H1 (cell line): ENCODE measurements at regions not wholly inside any gene's neighbourhood (a gene's known extent, or its start where the extent isn't known, plus 50 kb on each side); places are given as distances from the start of the nearest gene placed in this dataset.

Experiments
- CTCF ChIA-PET: fragments of 300-600 bp; sonication (Branson Sonifier 250); formaldehyde crosslinking; loops from one replicate; lab custom pipeline; 2021; ENCODE audit not compliant: partially characterized antibody; lab: Charles Lee
- POLR2A ChIA-PET: fragments of 300-600 bp; sonication (Branson Sonifier 250); formaldehyde crosslinking; loops from one replicate; lab custom pipeline; 2021; ENCODE audit warnings: inconsistent platforms; ENCODE audit not compliant: partially characterized antibody; lab: Charles Lee
- DNase-seq, 2 experiments: peaks; one replicate each; pipeline versions ENCODE4 v3.0.0 to v3.0.0-alpha.2; 2010 to 2022; ENCODE audit warnings: low spot score in 2 of 2, low read depth in 1 of 2, mixed read lengths in 1 of 2
- FAIRE-seq: peaks from 2 replicates; lab custom pipeline; 2011; peaks lifted over from hg19 to GRCh38; lab: Jason Lieb, UNC
- H2AFZ ChIP-seq: 2 replicates; pipeline ENCODE4 v1.8.1; 2012; ENCODE audit warnings: low read length, inconsistent platforms
- H2AK5ac ChIP-seq: 2 replicates; pipeline ENCODE4 v1.6.1; 2013; ENCODE audit warnings: low read depth, low read length
- H2BK120ac ChIP-seq: replicated peaks from 2 replicates; pipeline ENCODE3; 2013; ENCODE audit warnings: low read depth, low read length, inconsistent platforms
- H2BK12ac ChIP-seq: 2 replicates; pipeline ENCODE4 v1.6.1; 2013; ENCODE audit warnings: low read depth, low read length
- H2BK15ac ChIP-seq: 2 replicates; pipeline ENCODE4 v1.6.1; 2013; ENCODE audit warnings: low read length
- H2BK20ac ChIP-seq: 2 replicates; pipeline ENCODE4 v1.6.1; 2013; ENCODE audit warnings: low read length
- H2BK5ac ChIP-seq: 2 replicates; pipeline ENCODE4 v1.6.1; 2013; ENCODE audit warnings: low read depth, low read length
- H3K14ac ChIP-seq: 2 replicates; pipeline ENCODE4 v1.6.1; 2013; ENCODE audit warnings: inconsistent platforms; ENCODE audit not compliant: insufficient read length
- H3K18ac ChIP-seq: 2 replicates; pipeline ENCODE4 v1.6.1; 2013; ENCODE audit warnings: low read length; ENCODE audit errors: extremely low read depth
- H3K23ac ChIP-seq: 2 replicates; pipeline ENCODE4 v1.6.1; 2013; ENCODE audit warnings: inconsistent platforms; ENCODE audit not compliant: insufficient read length
- H3K23me2 ChIP-seq: 2 replicates; pipeline ENCODE4 v1.6.1; 2013; ENCODE audit warnings: low read depth, low read length
- H3K27ac ChIP-seq: 2 replicates; pipeline ENCODE4 v1.6.1; 2011; ENCODE audit warnings: low read depth, low read length, inconsistent platforms
- H3K27me3 ChIP-seq, 4 experiments: replicated peaks in 1 of 4; 1 replicate in 1 of 4; 2 replicates in 3 of 4; pipeline versions ENCODE4 v1.6.1 to v1.8.1; 2011 to 2013; ENCODE audit warnings: low read length in 3 of 4, mild to moderate bottlenecking in 3 of 4, inconsistent platforms in 2 of 4, mixed read lengths in 2 of 4, moderate library complexity in 1 of 4; ENCODE audit not compliant: control insufficient read depth in 3 of 4, insufficient read depth in 3 of 4; ENCODE audit errors: extremely low read depth in 1 of 4
- H3K36me3 ChIP-seq, 4 experiments: 2 replicates each; pipeline versions ENCODE4 v1.6.1 to v1.8.1; 2011 to 2013; ENCODE audit warnings: mild to moderate bottlenecking in 4 of 4, low read length in 3 of 4, moderate library complexity in 2 of 4, control low read depth in 1 of 4, inconsistent platforms in 1 of 4; ENCODE audit not compliant: insufficient read depth in 4 of 4, control insufficient read depth in 2 of 4
- H3K4ac ChIP-seq: replicated peaks from 2 replicates; pipeline ENCODE3; 2013; ENCODE audit warnings: low read length, low read depth, mixed read lengths, inconsistent platforms; ENCODE audit not compliant: insufficient read length
- H3K4me1 ChIP-seq, 4 experiments: replicated peaks in 1 of 4; 1 replicate in 1 of 4; 2 replicates in 3 of 4; pipeline versions ENCODE4 v1.6.1 to v1.8.1; 2011 to 2013; ENCODE audit warnings: low read length in 3 of 4, inconsistent platforms in 2 of 4, mixed read lengths in 1 of 4; ENCODE audit not compliant: insufficient read depth in 4 of 4, control insufficient read depth in 3 of 4
- H3K4me2 ChIP-seq, 2 experiments: 2 replicates each; pipeline versions ENCODE4 v1.6.1 to v1.8.1; 2011 to 2013; ENCODE audit warnings: low read depth in 2 of 2, low read length in 2 of 2, control low read depth in 1 of 2, inconsistent platforms in 1 of 2, mild to moderate bottlenecking in 1 of 2; ENCODE audit not compliant: insufficient read depth in 1 of 2
- H3K4me3 ChIP-seq, 4 experiments: fragments of 200-600, 300-600 bp in 1 of 4; sonication (generic), shearing (Covaris generic), sonication (Bioruptor Twin) in 1 of 4; 2 replicates each; pipeline versions ENCODE4 v1.5.1 to v1.8.1; 2011 to 2016; ENCODE audit warnings: low read length in 4 of 4, low read depth in 3 of 4, control low read depth in 2 of 4, inconsistent platforms in 2 of 4, mild to moderate bottlenecking in 2 of 4, mixed read lengths in 1 of 4, moderate library complexity in 1 of 4; ENCODE audit not compliant: insufficient read depth in 2 of 4; ENCODE audit errors: extremely low read depth in 1 of 4
- H3K56ac ChIP-seq: replicated peaks from 2 replicates; pipeline ENCODE3; 2013; ENCODE audit warnings: low read depth, mild to moderate bottlenecking, mixed read lengths, low read length, inconsistent platforms; ENCODE audit not compliant: insufficient read length
- H3K79me1 ChIP-seq: 2 replicates; pipeline ENCODE4 v1.6.1; 2013; ENCODE audit warnings: low read depth, low read length, control low read depth
- H3K79me2 ChIP-seq, 2 experiments: 2 replicates each; pipeline versions ENCODE4 v1.6.1 to v1.8.1; 2012 to 2013; ENCODE audit warnings: low read length in 2 of 2, mild to moderate bottlenecking in 2 of 2, inconsistent platforms in 1 of 2; ENCODE audit not compliant: insufficient read depth in 2 of 2, control insufficient read depth in 1 of 2
- H3K9ac ChIP-seq, 4 experiments: replicated peaks in 1 of 4; 1 replicate in 1 of 4; 2 replicates in 3 of 4; pipeline versions ENCODE4 v1.6.1 to v1.8.1; 2011 to 2013; ENCODE audit warnings: low read depth in 3 of 4, low read length in 3 of 4, control low read depth in 2 of 4, mild to moderate bottlenecking in 2 of 4, moderate library complexity in 2 of 4, inconsistent platforms in 1 of 4; ENCODE audit errors: extremely low read depth in 1 of 4
- H3K9me3 ChIP-seq, 2 experiments: 2 replicates each; pipeline versions ENCODE4 v1.6.1 to v1.8.1; 2012 to 2013; ENCODE audit warnings: mild to moderate bottlenecking in 2 of 2, moderate library complexity in 2 of 2, control low read depth in 1 of 2, inconsistent platforms in 1 of 2, low read depth in 1 of 2, low read length in 1 of 2, mixed read lengths in 1 of 2; ENCODE audit not compliant: insufficient read depth in 2 of 2
- H4K20me1 ChIP-seq, 2 experiments: replicated peaks in 1 of 2; 2 replicates each; pipeline versions ENCODE3 to v1.8.1; 2011 to 2013; ENCODE audit warnings: inconsistent platforms in 2 of 2, low read length in 2 of 2, mild to moderate bottlenecking in 1 of 2; ENCODE audit not compliant: insufficient read depth in 2 of 2, control insufficient read depth in 1 of 2
- H4K5ac ChIP-seq: 2 replicates; pipeline ENCODE4 v1.6.1; 2013; ENCODE audit warnings: low read length, low read depth, mixed read lengths, inconsistent platforms; ENCODE audit not compliant: insufficient read length
- H4K8ac ChIP-seq: 2 replicates; pipeline ENCODE4 v1.8.0; 2013; ENCODE audit warnings: mild to moderate bottlenecking, moderate library complexity, low read length, inconsistent platforms; ENCODE audit not compliant: insufficient read depth; ENCODE audit errors: extremely low read depth
- H4K91ac ChIP-seq: replicated peaks from 2 replicates; pipeline ENCODE3; 2013; ENCODE audit warnings: low read length, mixed read lengths, inconsistent platforms; ENCODE audit not compliant: insufficient read length
- ATF3 ChIP-seq: IDR thresholded peaks from 2 replicates; pipeline ENCODE4 v1.6.1; 2011; ENCODE audit warnings: low read depth, mild to moderate bottlenecking, low read length; ENCODE audit not compliant: insufficient read depth
- HDAC6 ChIP-seq: IDR thresholded peaks from one replicate; pipeline ENCODE4 v1.7.1; 2012; ENCODE audit warnings: low read depth, mild to moderate bottlenecking, inconsistent platforms, low read length, moderate library complexity
- POLR2A ChIP-seq, 2 experiments: IDR thresholded peaks; 1 replicate in 1 of 2; 2 replicates in 1 of 2; pipeline ENCODE4 v1.6.1; 2011; ENCODE audit warnings: low read depth in 2 of 2, low read length in 2 of 2, mild to moderate bottlenecking in 2 of 2; ENCODE audit errors: control extremely low read depth in 1 of 2
- RFX5 ChIP-seq: IDR thresholded peaks from 2 replicates; pipeline ENCODE4 v1.6.1; 2011; ENCODE audit warnings: low read depth, low read length, improper control_type of control experiment, borderline replicate concordance
- WGBS, 2 experiments: shearing (Covaris generic) in 1 of 2; methylation state at CpG; one replicate each; pipeline versions ENCODE4 v1.1.6 to v1.1.7; 2013 to 2015; ENCODE audit warnings: low lambda C conversion rate in 2 of 2, mixed read lengths in 2 of 2, inconsistent platforms in 1 of 2, low coverage in 1 of 2, missing lambda C conversion rate in 1 of 2; ENCODE audit not compliant: insufficient replicate concordance in 2 of 2, insufficient coverage in 1 of 2, insufficient read length in 1 of 2; ENCODE audit errors: extremely low coverage in 1 of 2, missing lambda C conversion rate in 1 of 2; 5-methylcytosine and 5-hydroxymethylcytosine counted together

- H3K4ac ChIP-seq: no peak overlapping the region
- H3K18ac ChIP-seq: no peak overlapping the region
- no peak overlapping the region for H2BK120ac ChIP-seq
- no peak overlapping the region for H3K4me2 ChIP-seq
- CTCF ChIA-PET: interaction anchor here (0.6 to 1.2 kb wide), 2 partner anchors 206 to 274 kb away, joined by 3 read pairs; no protein-coding TSS in a partner anchor
- peaks cover 2 to 6% of the 10 kb centered on the region in 2 experiments; a peak in 3 of 4 replicates for H3K9me3 ChIP-seq
- H2BK12ac ChIP-seq: no peak overlapping the region
- FAIRE-seq (no peak), DNase-seq (no peak)
- 0 out of 2 replicates have a peak overlapping the region, but pooled peaks have one; percentile 37 for H2AFZ ChIP-seq
- H4K5ac ChIP-seq: no peak overlapping the region
- H3K79me2 ChIP-seq: no peaks in the 10 kb centered on the region
- POLR2A ChIA-PET: interaction anchor here (0.7 kb wide), 1 partner anchor 20 kb away, joined by 3 read pairs; no protein-coding TSS in a partner anchor
- no peak overlapping the region for H2BK20ac ChIP-seq
- no peak overlapping the region for H3K14ac ChIP-seq
- no peak overlapping the region for H3K27ac ChIP-seq
- H2BK15ac ChIP-seq: no peak overlapping the region
- no peaks in the 10 kb centered on the region for H3K79me1 ChIP-seq
- H3K9ac ChIP-seq: no peak overlapping the region
- no peak overlapping the region for H2BK5ac ChIP-seq
- H4K8ac ChIP-seq: no peak overlapping the region
- no peaks in the 10 kb centered on the region for H3K23me2 ChIP-seq
- H4K20me1 ChIP-seq: no peaks in the 10 kb centered on the region
- no peak overlapping the region for H3K23ac ChIP-seq
- no peaks in the 10 kb centered on the region for H3K4me1 ChIP-seq
- no peak overlapping the region for H4K91ac ChIP-seq
- no peaks in the 10 kb centered on the region for H3K36me3 ChIP-seq
- H3K4me3 ChIP-seq: no peak overlapping the region
- 83% methylated on average over 5 of the region's 5 CpGs; no CpG with 5 or more reads in 1 of the 2 experiments for WGBS, 2 experiments
- H2AK5ac ChIP-seq: no peak overlapping the region
- H3K27me3 ChIP-seq: no peaks in the 10 kb centered on the region
- H3K56ac ChIP-seq: no peak overlapping the region
- no peak for TF ChIP-seq POLR2A (IDR thresholded peaks at IDR 0.05; ENCODE audit: control extremely low read depth in 1 of 2, low read depth in 2 of 2, low read length in 2 of 2)
- TF ChIP-seq RFX5: no peak
- no peak for TF ChIP-seq ATF3
- no peak for TF ChIP-seq HDAC6
Measured at GRCh38 chr3:81095956-81096355, 665.5 kb downstream of the GBE1 start.
